Neural progenitor cell (in vitro differentiated cells): ENCODE measurements at regions not wholly inside any gene's neighbourhood (a gene's known extent, or its start where the extent isn't known, plus 50 kb on each side); places are given as distances from the start of the nearest gene placed in this dataset.

ENCODE experiments used
- CTCF ChIP-seq: fragments of 200-600 bp; sonication (generic); IDR thresholded peaks from 2 replicates; pipeline ENCODE4 v1.5.1; 2017; ENCODE audit warnings: antibody characterized with exemption, mild to moderate bottlenecking
- EZH2 ChIP-seq: fragments of 200-600 bp; sonication (generic); IDR thresholded peaks from 2 replicates; pipeline ENCODE4 v1.6.1; 2017; ENCODE audit warnings: antibody characterized with exemption, mild to moderate bottlenecking, moderate library complexity
- EZH2phosphoT487 ChIP-seq: fragments of 200-600 bp; sonication (generic); IDR thresholded peaks from 2 replicates; pipeline ENCODE4 v1.6.1; 2017; ENCODE audit warnings: antibody characterized with exemption

GRCh38 chr7:122212754-122213153 is 68.7 kb upstream of the AASS start:
- TF ChIP-seq CTCF (no peak), EZH2phosphoT487 (no peak), EZH2 (no peak)
